RWPE2 (cell line): ENCODE measurements at regions not wholly inside any gene's neighbourhood (a gene's known extent, or its start where the extent isn't known, plus 50 kb on each side); places are given as distances from the start of the nearest gene placed in this dataset.

Experiments used
- ATAC-seq: fragments of 200-7000 bp; cut with Tn5 transposase; 3 replicates; pipeline ENCODE4 v1.9.1; 2021; ENCODE audit warnings: low read depth
- DNase-seq: peaks from one replicate; pipeline ENCODE4 v3.0.0-alpha.2; 2020; ENCODE audit warnings: low spot score
- H3K27ac ChIP-seq: fragments of 450-650 bp; 2 replicates; pipeline ENCODE4 v1.5.1; 2017; ENCODE audit warnings: mild to moderate bottlenecking; ENCODE audit not compliant: poor library complexity, severe bottlenecking
- H3K27me3 ChIP-seq: fragments of 250-450 bp; sonication (Bioruptor Pico); 2 replicates; pipeline ENCODE4 v1.5.1; 2021; ENCODE audit warnings: mild to moderate bottlenecking, moderate library complexity; ENCODE audit not compliant: insufficient read depth, poor library complexity, severe bottlenecking
- H3K36me3 ChIP-seq: fragments of 250-450 bp; sonication (Bioruptor Pico); 2 replicates; pipeline ENCODE4 v1.5.1; 2020; ENCODE audit warnings: low read depth, mild to moderate bottlenecking, moderate library complexity
- H3K4me1 ChIP-seq: fragments of 250-450 bp; sonication (Bioruptor Pico); 2 replicates; pipeline ENCODE4 v1.5.1; 2021; ENCODE audit warnings: mild to moderate bottlenecking, moderate library complexity; ENCODE audit not compliant: insufficient read depth, poor library complexity, severe bottlenecking
- H3K4me3 ChIP-seq: fragments of 250-450 bp; sonication (Bioruptor Pico); 2 replicates; pipeline ENCODE4 v1.5.1; 2021; ENCODE audit warnings: mild to moderate bottlenecking, moderate library complexity; ENCODE audit not compliant: severe bottlenecking
- H3K9me3 ChIP-seq: fragments of 250-450 bp; sonication (Bioruptor Pico); 2 replicates; pipeline ENCODE4 v1.5.1; 2021; ENCODE audit warnings: mild to moderate bottlenecking, moderate library complexity; ENCODE audit not compliant: severe bottlenecking
- TF ChIP-seq, protein P1 (sequence below): fragments of 450-650 bp; IDR thresholded peaks from one replicate; pipeline ENCODE4 v1.5.1; 2017; ENCODE audit warnings: mild to moderate bottlenecking, moderate library complexity; ENCODE audit not compliant: poor library complexity, severe bottlenecking

DNA sequence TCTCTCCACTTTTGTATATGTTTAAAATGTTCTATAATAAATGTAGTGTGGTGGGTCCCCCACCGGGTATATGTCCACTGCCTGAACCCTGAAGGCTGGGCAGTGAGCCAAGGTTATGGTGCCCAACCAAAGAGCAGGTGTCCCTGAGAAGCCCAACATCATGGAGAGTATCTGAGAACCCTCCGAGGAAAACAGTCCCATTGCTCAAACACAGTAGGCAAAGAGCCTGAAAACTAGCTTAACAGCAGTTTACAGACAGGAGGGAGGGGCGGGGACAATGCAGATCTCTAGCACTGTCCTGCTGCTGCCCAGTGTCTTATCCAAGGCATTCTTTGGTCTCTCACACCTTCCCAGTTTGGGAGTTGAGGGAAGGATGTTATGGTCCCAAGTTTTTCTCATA lies 91.0 kb downstream of the TMPRSS5 start:
- DNase-seq (no peak), ATAC-seq (no peak)
- H3K4me1 ChIP-seq, result no peaks in the 10 kb centered on the region
- TF ChIP-seq, protein P1, sequence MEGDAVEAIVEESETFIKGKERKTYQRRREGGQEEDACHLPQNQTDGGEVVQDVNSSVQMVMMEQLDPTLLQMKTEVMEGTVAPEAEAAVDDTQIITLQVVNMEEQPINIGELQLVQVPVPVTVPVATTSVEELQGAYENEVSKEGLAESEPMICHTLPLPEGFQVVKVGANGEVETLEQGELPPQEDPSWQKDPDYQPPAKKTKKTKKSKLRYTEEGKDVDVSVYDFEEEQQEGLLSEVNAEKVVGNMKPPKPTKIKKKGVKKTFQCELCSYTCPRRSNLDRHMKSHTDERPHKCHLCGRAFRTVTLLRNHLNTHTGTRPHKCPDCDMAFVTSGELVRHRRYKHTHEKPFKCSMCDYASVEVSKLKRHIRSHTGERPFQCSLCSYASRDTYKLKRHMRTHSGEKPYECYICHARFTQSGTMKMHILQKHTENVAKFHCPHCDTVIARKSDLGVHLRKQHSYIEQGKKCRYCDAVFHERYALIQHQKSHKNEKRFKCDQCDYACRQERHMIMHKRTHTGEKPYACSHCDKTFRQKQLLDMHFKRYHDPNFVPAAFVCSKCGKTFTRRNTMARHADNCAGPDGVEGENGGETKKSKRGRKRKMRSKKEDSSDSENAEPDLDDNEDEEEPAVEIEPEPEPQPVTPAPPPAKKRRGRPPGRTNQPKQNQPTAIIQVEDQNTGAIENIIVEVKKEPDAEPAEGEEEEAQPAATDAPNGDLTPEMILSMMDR, result no peak
- no peak overlapping the region for H3K27ac ChIP-seq
- no peaks in the 10 kb centered on the region for H3K9me3 ChIP-seq
- no peaks in the 10 kb centered on the region for H3K36me3 ChIP-seq
- H3K4me3 ChIP-seq, result no peak overlapping the region
- no peaks in the 10 kb centered on the region for H3K27me3 ChIP-seq

DNA sequence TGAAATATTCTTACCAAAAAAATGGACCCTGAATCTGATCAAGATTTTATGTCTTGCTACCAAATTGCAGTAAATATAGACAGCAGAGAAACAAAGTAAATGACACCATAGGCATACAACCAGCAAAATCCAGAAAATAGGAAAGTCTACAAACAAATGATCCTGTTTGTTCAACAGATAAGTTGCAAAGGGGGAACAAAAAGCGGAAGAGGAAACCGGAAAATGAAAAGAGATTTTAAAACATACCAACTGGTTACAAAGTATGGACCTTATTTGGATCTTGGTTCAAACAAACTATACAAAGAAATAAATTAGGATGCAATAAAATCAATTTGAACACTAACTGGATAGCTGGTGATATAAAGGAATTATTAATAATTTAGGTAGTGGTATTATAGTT lies 92.0 kb downstream of the TMPRSS5 start:
- Histone ChIP-seq H3K36me3 (no peaks in the 10 kb centered on the region), H3K4me1 (no peaks in the 10 kb centered on the region), H3K27ac (no peak overlapping the region), H3K4me3 (no peak overlapping the region), H3K27me3 (no peaks in the 10 kb centered on the region), H3K9me3 (no peaks in the 10 kb centered on the region)
- DNase-seq, result no peak
- no peak for ATAC-seq
- TF ChIP-seq, protein P1, result no peak

DNA sequence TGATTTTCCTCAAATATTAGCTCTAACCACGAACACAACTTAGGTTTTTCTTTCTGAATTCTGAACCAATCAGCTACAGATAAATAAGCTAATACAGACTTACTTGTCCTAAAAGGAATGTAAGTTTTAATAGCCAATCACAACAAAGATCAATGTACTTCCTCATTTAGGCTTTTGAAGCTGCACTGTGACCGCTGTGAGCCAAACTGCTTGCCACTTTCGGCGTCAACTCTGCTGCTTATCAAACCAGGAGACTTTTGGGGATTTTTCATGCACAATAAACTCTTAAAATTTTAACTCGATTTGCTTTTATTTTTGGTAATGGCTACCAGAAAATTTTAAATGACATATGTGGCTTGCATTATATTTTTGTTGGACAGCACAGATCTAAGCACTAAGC lies 92.5 kb downstream of the TMPRSS5 start:
- Histone ChIP-seq H3K27ac (no peak overlapping the region), H3K27me3 (no peaks in the 10 kb centered on the region), H3K4me1 (no peaks in the 10 kb centered on the region), H3K9me3 (no peaks in the 10 kb centered on the region), H3K36me3 (no peaks in the 10 kb centered on the region), H3K4me3 (no peak overlapping the region)
- DNase-seq, result no peak
- TF ChIP-seq, protein P1, result no peak
- ATAC-seq, result no peak

DNA sequence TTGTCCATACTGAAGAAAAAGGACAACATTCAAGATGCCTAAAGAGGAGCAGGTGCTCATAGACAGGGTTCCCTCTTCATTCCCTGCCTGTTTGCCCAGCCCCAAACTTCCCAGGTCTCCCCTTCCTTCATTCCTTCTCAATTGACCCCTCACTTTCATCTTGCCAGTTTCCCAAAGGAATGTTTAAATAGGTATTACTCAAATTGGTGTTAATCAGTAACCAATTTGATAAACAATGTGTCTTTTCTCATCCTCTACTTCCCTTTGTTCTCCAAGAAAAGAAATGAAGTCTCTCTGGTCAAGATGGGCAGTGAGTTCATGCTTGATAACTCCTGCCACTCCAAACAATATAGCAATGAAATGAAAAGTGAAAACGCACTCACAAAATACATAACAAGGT lies 101.9 kb downstream of the TMPRSS5 start:
- DNase-seq (no peak), ATAC-seq (no peak)
- Histone ChIP-seq H3K36me3 (no peaks in the 10 kb centered on the region), H3K27ac (no peak overlapping the region), H3K4me1 (no peaks in the 10 kb centered on the region), H3K4me3 (no peak overlapping the region), H3K27me3 (peaks cover 18% of the 10 kb centered on the region), H3K9me3 (no peaks in the 10 kb centered on the region)
- TF ChIP-seq, protein P1, result no peak

DNA sequence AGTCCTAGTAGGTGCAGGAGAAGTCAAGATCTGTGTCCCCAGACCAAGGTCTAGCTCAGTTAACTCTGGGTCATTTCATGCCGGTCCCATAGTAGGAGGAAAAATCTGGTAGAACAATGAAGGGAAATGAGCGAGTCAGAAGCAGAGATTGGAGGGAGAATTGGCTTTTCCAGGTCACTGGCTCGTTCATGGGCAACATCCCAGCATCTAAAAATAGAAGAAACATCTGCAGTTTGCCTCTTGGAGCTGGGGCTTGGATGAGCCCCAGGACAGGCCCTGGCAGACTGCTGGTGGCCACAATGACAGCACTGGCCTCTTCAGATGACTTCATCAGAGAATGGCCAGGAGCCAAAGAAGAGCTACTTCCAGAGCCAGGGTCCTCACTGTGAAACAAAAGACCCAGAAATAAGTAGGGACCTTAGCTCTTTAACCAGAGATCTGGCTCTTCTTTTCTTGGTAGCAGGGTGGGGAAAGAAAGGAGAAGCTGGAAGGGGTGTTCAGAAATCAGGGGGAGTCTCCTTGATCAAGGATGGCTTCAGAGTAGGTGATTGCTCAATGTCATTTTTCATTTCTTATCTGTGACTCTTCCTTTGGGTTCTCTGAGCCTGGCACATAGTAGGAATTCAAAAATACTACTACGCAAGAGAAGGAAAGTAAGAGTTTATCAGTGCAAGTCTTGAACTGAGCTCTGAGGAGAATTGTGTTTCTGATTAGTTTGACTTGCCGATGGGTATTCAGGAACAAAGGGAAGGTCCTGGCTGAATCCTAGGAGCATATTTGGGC lies 102.6 kb downstream of the TMPRSS5 start:
- no peaks in the 10 kb centered on the region for H3K36me3 ChIP-seq
- H3K4me3 ChIP-seq, result no peak overlapping the region
- ATAC-seq (no peak), DNase-seq (no peak)
- peaks cover 24% of the 10 kb centered on the region for H3K27me3 ChIP-seq
- no peak overlapping the region for H3K27ac ChIP-seq
- TF ChIP-seq, protein P1, result no peak
- no peaks in the 10 kb centered on the region for H3K9me3 ChIP-seq
- no peaks in the 10 kb centered on the region for H3K4me1 ChIP-seq
